Fibroblast of gingiva (primary cell): ENCODE measurements at regions not wholly inside any gene's neighbourhood (a gene's known extent, or its start where the extent isn't known, plus 50 kb on each side); places are given as distances from the start of the nearest gene placed in this dataset.

ENCODE experiments used
- DNase-seq: peaks from one replicate; pipeline ENCODE4 v3.0.0-alpha.2; 2011; ENCODE audit warnings: low read depth

GRCh38 chr14:83455561-83455960, 1921.9 kb upstream of the SEL1L start:
- no peak for DNase-seq

GRCh38 chr14:83461521-83461920, 1927.9 kb upstream of the SEL1L start:
- DNase-seq = no peak

GRCh38 chr14:83462759-83463158, 1929.1 kb upstream of the SEL1L start:
- no peak for DNase-seq

- DNase-seq = peak; percentile 27
Measured at GRCh38 chr14:83463500-83464098, 1929.9 kb upstream of the SEL1L start.

- peak; percentile 6 for DNase-seq
Measured at GRCh38 chr14:83467811-83468210, 1934.2 kb upstream of the SEL1L start.

GRCh38 chr14:83470466-83470865, 1936.8 kb upstream of the SEL1L start:
- DNase-seq = peak; percentile 2

GRCh38 chr14:83470959-83471695, 1937.5 kb upstream of the SEL1L start:
- DNase-seq = no peak

GRCh38 chr14:83473416-83474235, 1940.0 kb upstream of the SEL1L start:
- no peak for DNase-seq

GRCh38 chr14:83478741-83479140, 1945.1 kb upstream of the SEL1L start:
- DNase-seq = no peak

GRCh38 chr14:83483063-83483462, 1949.4 kb upstream of the SEL1L start:
- peak; percentile 1 for DNase-seq

- no peak for DNase-seq
Measured at GRCh38 chr14:83485591-83485990, 1951.9 kb upstream of the SEL1L start.

GRCh38 chr14:83491091-83491490, 1957.4 kb upstream of the SEL1L start:
- no peak for DNase-seq

GRCh38 chr14:83520837-83521236, 1987.2 kb upstream of the SEL1L start:
- peak; percentile 45 for DNase-seq

- DNase-seq = no peak
Measured at GRCh38 chr14:83529531-83529930, 1995.9 kb upstream of the SEL1L start.

- no peak for DNase-seq
Measured at GRCh38 chr14:83533734-83534133, 1996.2 kb upstream of the FLRT2 start.

GRCh38 chr14:83534995-83535394, 1994.9 kb upstream of the FLRT2 start:
- DNase-seq = no peak

GRCh38 chr14:83535444-83535843, 1994.5 kb upstream of the FLRT2 start:
- no peak for DNase-seq

- no peak for DNase-seq
Measured at GRCh38 chr14:83541147-83541546, 1988.8 kb upstream of the FLRT2 start.

- peak; percentile 46 for DNase-seq
Measured at GRCh38 chr14:83548061-83548839, 1981.7 kb upstream of the FLRT2 start.

GRCh38 chr14:83556065-83556464, 1973.9 kb upstream of the FLRT2 start:
- DNase-seq = no peak

- peak; percentile 51 for DNase-seq
Measured at GRCh38 chr14:83556746-83557453, 1973.0 kb upstream of the FLRT2 start.

- no peak for DNase-seq
Measured at GRCh38 chr14:83558946-83559345, 1971.0 kb upstream of the FLRT2 start.
